ENCODE measurements at regions not wholly inside any gene's neighbourhood (a gene's known extent, or its start where the extent isn't known, plus 50 kb on each side); places are given as distances from the start of the nearest gene placed in this dataset.

- Histone ChIP-seq H3K36me3 (no peaks in the 10 kb centered on the region), H3K4me3 (no peak overlapping the region), H3K9me3 (no peaks in the 10 kb centered on the region), H3K27ac (no peak overlapping the region), H3K4me1 (no peaks in the 10 kb centered on the region), H3K27me3 (no peaks in the 10 kb centered on the region)
- no peak for DNase-seq
- TF ChIP-seq EP300 (IDR thresholded peaks at IDR 0.05; ENCODE audit: low read depth) = no peak
- 37 to 60% methylated on average over 1 of the region's 1 CpG for WGBS, 2 donors (ENCODE audit: low coverage in 1 of 2)
- in situ Hi-C loops (cut with MboI; ENCODE audit: low pct_ligation_motif_present in 1 of 4, low pct_unique_long_range_greater_than_20kb in 1 of 4, low sequenced_read_pairs in 3 of 4) (no loop called here), intact Hi-C loops (cut with DNase I; ENCODE audit: low total_unique reads) (no loop called here)
Measured at GRCh38 chr3:65101450-65101849, 413.6 kb upstream of the ADAMTS9 start.

GRCh38 chr3:65098400-65098799 is 410.6 kb upstream of the ADAMTS9 start:
- H3K9me3 ChIP-seq = no peaks in the 10 kb centered on the region
- H3K27me3 ChIP-seq = no peaks in the 10 kb centered on the region
- in situ Hi-C loops (cut with MboI; ENCODE audit: low pct_ligation_motif_present in 1 of 4, low pct_unique_long_range_greater_than_20kb in 1 of 4, low sequenced_read_pairs in 3 of 4) = no loop called here
- no peak overlapping the region for H3K4me3 ChIP-seq
- no peak for DNase-seq
- no peak overlapping the region for H3K27ac ChIP-seq
- 89 to 90% methylated on average over 5 of the region's 5 CpGs for WGBS, 2 donors (ENCODE audit: low coverage in 1 of 2)
- TF ChIP-seq POLR2AphosphoS5 (IDR thresholded peaks at IDR 0.05) = no peak
- no peak for TF ChIP-seq POLR2A (IDR thresholded peaks at IDR 0.05)
- TF ChIP-seq CTCF (IDR thresholded peaks at IDR 0.05) = no peak
- TF ChIP-seq EP300 (IDR thresholded peaks at IDR 0.05; ENCODE audit: low read depth) = no peak
- intact Hi-C loops (cut with DNase I; ENCODE audit: low total_unique reads) = no loop called here
- H3K36me3 ChIP-seq = no peaks in the 10 kb centered on the region
- H3K4me1 ChIP-seq = no peaks in the 10 kb centered on the region

- Histone ChIP-seq H3K4me1 (no peaks in the 10 kb centered on the region), H3K4me3 (no peak overlapping the region), H3K27me3 (no peaks in the 10 kb centered on the region), H3K27ac (no peak overlapping the region), H3K9me3 (no peaks in the 10 kb centered on the region), H3K36me3 (no peaks in the 10 kb centered on the region)
- intact Hi-C loops (cut with DNase I; ENCODE audit: low total_unique reads) = no loop called here
- TF ChIP-seq POLR2AphosphoS5 (IDR thresholded peaks at IDR 0.05) (no peak), EP300 (IDR thresholded peaks at IDR 0.05; ENCODE audit: low read depth) (no peak)
- in situ Hi-C loops (cut with MboI; ENCODE audit: low pct_ligation_motif_present in 1 of 4, low pct_unique_long_range_greater_than_20kb in 1 of 4, low sequenced_read_pairs in 3 of 4) = no loop called here
- no peak for DNase-seq
- 81 to 87% methylated on average over 4 of the region's 4 CpGs for WGBS, 2 donors (ENCODE audit: low coverage in 1 of 2)
Measured at GRCh38 chr3:65096110-65096745, 408.4 kb upstream of the ADAMTS9 start.

GRCh38 chr3:65094723-65095122 is 406.9 kb upstream of the ADAMTS9 start:
- Histone ChIP-seq H3K27ac (no peak overlapping the region), H3K4me1 (no peaks in the 10 kb centered on the region), H3K27me3 (no peaks in the 10 kb centered on the region), H3K9me3 (no peaks in the 10 kb centered on the region), H3K4me3 (no peak overlapping the region), H3K36me3 (no peaks in the 10 kb centered on the region)
- in situ Hi-C loops (cut with MboI; ENCODE audit: low pct_ligation_motif_present in 1 of 4, low pct_unique_long_range_greater_than_20kb in 1 of 4, low sequenced_read_pairs in 3 of 4) (no loop called here), intact Hi-C loops (cut with DNase I; ENCODE audit: low total_unique reads) (no loop called here)
- DNase-seq = no peak
- TF ChIP-seq POLR2AphosphoS5 (IDR thresholded peaks at IDR 0.05) (no peak), EP300 (IDR thresholded peaks at IDR 0.05; ENCODE audit: low read depth) (no peak), CTCF (IDR thresholded peaks at IDR 0.05) (no peak), POLR2A (IDR thresholded peaks at IDR 0.05) (no peak)

GRCh38 chr3:65093641-65094040 is 405.8 kb upstream of the ADAMTS9 start:
- no peak for DNase-seq
- no peaks in the 10 kb centered on the region for H3K27me3 ChIP-seq
- in situ Hi-C loops (cut with MboI; ENCODE audit: low pct_ligation_motif_present in 1 of 4, low pct_unique_long_range_greater_than_20kb in 1 of 4, low sequenced_read_pairs in 3 of 4) = no loop called here
- H3K4me3 ChIP-seq = no peak overlapping the region
- H3K27ac ChIP-seq = no peak overlapping the region
- WGBS, 2 donors (ENCODE audit: low coverage in 1 of 2) = 61 to 71% methylated on average over 3 of the region's 3 CpGs
- no peak for TF ChIP-seq EP300 (IDR thresholded peaks at IDR 0.05; ENCODE audit: low read depth)
- no peak for TF ChIP-seq POLR2A (IDR thresholded peaks at IDR 0.05)
- TF ChIP-seq POLR2AphosphoS5 (IDR thresholded peaks at IDR 0.05) = no peak
- TF ChIP-seq CTCF (IDR thresholded peaks at IDR 0.05) = no peak
- no peaks in the 10 kb centered on the region for H3K9me3 ChIP-seq
- intact Hi-C loops (cut with DNase I; ENCODE audit: low total_unique reads) = no loop called here
- no peaks in the 10 kb centered on the region for H3K4me1 ChIP-seq
- no peaks in the 10 kb centered on the region for H3K36me3 ChIP-seq

Measured in transverse colon (tissue), 4 donors.